NCI-H526 (cell line): ENCODE measurements at regions not wholly inside any gene's neighbourhood (a gene's known extent, or its start where the extent isn't known, plus 50 kb on each side); places are given as distances from the start of the nearest gene placed in this dataset.

ENCODE experiments used
- DNase-seq, 2 experiments: peaks; one replicate each; lab custom pipeline; 2025; lab: John Stamatoyannopoulos, UW

DNA sequence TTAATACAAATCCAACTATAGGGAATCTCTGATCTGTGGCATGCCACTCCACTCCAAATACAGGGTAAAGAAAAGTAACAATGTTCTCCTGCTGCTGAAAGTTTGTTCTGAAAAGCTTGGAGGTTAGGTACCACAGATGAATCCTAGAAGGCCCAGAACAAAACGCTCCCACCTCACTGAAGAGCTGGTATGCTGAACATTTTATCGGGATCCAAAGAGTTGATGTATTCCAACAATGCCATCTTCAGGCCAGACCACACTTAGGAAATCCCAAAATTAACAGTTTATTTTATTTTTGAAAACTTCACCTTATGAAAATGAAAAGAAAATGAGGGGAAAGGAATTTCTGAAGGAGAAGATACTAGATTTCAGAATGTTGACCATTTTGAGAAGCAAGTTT, 145.1 kb upstream of the CDH19 start:
- DNase-seq = peak; percentile 0 to 42

DNA sequence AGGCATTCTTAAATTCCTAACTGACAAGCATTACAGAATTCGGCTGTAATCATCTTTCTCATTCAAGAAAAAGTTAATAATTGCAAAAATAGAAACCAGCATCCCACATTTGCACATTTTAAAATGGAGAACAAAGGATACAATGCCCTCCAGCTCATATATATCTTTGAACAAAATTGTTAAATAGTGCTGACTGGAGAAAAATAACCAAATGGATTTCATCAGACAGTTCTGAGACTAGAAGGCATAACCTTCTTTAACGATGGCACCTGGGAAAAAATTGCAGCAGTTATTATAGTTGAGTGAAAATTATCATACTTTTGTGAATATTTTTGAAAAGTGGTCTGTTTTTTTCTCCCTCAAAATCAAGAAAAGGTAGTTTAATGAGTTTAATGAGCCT, 138.9 kb upstream of the CDH19 start:
- no peak for DNase-seq

DNA sequence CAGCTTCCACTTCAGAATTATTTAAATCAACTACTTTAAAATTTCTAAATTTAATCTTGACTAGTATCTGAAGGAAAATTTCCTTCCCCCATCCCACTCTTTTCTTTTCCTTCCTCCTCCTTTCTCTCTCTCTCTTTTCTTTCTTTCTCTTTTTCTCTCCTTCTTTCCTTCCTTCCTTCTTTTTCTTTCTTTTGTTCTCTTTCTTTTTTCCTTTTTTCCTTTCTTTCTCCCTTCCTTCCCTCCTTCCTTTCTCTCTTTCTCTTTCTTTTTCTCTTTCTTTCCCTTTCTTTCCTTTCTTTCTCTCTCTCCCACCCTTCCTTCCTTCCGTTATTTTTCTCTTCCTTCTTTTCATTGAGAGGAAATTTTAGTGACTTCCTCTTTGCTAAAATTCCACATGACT, 132.0 kb upstream of the CDH19 start:
- no peak for DNase-seq

DNA sequence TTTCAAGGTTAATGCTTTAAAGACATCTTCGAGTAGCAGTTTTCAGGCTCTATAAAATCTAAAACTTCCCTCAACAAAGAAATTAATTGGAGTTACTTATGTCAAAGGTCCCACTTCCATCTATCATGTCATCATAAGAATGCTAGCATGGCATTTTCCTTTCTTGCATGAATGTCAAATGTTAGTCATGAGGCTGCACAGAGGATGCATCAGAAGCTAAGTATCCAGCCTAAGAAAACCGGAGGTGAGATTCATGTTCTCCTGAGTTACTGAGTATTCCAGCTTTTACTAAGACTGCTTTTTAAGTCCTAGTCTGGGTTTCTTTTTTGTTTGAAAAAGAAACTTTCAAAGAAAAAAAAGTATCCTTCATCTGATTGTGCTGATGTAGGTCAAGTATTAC, 130.6 kb upstream of the CDH19 start:
- DNase-seq = no peak

DNA sequence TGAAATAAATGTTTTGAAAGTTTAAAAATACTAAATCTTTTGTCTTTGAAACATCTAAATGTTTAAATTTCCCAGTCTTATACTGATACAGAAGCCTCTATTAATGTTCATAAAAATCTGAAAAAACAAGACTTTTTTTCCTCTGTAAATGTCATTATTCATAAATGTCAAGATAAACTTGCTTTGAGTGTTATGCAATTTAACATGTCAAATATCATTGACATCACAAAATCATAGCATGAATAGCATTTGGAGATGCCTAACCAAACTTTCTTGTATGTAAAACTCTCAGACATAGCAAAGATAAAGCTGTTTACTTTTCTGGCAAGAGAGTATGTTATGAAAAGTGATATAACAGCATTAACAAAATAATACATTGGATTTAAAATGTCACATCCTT, 128.0 kb upstream of the CDH19 start:
- DNase-seq = no peak

DNA sequence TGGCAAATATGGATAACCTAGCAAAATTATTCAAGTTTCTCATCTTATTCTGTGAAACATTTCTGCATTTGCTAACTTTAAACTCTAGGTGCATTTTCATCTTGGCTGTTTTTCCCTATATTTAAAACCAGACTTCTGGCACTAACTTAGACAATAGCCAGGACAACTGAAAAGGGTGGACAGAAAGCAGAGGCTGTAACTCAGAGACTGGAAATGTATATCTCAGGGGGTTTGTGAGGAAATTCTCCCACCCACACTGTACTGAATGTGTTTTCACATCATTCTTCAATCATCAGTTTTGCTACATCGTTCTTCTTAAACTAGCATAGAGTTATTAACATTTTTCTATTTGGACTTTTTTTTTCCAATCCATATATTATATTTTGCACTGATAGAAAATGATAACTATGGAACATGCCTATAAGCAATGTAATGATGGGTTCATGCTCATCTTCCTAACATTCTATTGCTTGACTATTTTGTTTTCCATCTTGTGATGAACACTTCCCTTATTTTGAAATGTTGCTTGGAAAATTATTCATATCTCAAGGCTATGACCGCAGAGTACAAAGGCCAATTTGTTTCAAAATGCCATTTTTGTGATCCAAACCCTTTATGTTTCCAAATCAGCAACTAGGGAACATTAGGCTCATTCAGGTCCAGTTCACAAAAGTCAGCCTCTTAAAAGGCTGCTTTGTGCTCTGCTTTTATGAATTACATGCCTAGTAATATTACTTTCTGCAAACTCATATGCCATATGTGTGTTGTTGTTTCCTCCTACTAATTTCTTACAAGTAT, 125.8 kb upstream of the CDH19 start:
- DNase-seq = no peak

DNA sequence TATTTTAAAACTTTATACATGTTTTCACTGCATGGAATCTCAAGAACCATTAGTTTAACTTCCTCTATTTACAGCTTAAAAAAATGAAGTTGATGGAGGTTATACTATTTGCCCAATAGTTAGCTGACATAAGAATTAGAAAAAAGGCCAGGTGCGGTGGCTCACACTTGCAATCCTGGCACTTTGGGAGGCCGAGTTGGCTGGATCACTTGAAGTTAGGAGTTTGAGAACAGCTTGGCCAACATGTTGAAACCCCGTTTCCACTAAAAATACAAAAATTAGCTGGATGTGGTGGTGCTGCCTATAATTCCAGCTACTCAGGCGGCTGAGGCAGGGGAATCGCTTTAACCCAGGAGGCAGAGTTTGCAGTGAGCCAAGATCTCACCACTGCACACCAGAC, 125.1 kb upstream of the CDH19 start:
- no peak for DNase-seq

DNA sequence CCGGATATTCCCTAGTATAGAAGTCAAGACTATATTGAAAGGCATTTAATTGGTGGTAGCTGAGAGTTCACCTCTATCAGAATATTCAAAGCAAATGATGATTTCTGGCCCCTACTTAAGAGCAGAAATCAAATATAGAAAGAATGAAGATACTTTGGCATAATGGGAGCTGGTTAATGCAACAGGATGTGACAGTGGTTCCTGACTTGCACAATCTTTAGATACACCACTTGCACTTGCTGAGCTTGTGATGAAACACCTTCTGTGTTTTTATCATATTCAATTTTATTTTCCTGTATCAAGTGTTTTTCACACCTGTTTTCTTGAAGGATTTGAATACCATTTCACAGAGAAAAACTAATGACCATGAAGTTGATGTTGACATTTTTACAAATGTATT, 124.1 kb upstream of the CDH19 start:
- DNase-seq = no peak

DNA sequence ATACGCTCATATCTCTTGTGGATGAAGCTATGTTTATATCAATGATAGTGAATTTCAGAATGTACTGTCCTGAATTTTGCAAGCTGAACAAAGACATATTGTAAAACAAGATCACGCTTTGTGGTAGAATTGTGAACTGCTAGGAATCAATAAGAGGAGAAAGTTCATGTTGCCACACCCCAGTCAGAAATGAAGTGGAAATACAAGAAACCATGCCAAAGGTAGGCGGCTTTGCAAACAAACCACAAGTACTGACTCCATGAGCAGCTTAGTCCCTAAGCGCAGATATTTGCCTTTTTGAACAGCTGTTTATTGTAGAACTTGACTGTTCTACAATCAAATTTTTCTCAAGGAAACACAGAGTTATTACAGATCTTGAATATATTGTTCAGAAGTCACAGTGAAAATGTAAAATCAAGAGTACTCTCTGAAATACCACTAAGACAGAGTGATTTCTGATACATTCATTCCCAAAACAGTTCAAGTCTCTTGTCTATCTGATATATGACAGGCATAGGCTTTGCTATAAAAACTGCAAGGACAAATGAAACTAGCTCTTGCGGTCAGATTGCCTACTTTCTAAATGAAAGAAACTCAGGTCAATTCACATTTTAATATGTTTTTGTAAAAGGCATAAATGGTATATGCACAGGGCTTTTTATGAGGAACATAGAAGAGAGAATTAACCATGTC, 120.9 kb upstream of the CDH19 start:
- DNase-seq = peak in 1 of 2 experiments; percentile 6

DNA sequence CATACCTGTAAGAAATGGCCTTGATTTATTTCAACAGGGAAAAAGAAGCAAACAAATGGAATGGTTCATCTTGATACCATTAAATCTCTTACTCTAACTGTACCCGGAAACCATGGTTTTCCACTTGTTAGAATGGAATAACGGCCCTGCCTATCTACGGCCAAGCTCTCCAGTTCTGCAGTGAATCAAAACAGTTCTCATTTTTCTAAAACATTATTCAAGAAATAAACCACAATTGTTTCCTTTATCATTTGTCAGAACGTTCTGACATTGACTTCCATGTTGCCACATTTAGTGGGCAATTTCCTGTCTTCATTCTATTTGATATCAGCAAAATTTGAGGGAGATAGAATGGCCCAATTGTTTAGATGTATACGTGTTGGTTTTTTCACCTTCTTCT, 118.8 kb upstream of the CDH19 start:
- no peak for DNase-seq

DNA sequence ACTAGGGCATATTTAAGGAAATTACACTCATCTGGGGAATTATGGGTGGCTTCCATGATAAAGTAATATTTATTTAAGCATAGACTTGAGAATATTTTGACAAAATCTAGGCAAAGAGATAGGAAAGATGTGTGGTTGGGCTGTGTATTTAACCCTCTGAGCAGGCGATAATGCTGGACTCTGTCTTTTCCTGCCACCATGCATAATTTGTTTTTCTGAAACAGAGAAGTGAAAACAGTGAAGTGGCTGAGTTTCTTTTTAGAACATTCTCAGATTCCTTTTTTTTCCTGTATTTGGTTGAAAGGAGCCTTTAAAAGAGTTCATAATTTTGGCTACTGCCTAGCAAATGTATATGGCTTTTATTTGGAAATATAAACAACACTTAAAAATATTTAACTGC, 104.8 kb upstream of the CDH19 start:
- no peak for DNase-seq

DNA sequence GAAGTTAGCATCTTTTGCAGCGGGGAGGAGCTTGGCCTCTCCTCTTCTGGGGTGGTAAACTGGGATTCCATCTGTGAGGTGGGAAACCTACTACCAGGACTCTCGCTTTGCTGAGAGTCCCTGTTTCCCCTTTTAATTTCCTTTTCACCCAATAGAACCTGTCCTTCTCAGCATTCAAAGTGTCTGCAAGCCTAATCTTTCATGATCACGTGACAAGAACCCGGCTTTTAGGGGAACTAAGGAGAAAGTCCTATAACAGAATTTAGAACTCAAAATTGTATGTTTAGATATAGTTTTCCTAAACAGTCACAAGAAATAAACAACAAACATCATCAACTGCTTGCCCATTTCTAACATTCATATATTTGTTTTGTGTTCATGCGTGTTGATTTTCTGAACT, 103.6 kb upstream of the CDH19 start:
- DNase-seq = no peak

DNA sequence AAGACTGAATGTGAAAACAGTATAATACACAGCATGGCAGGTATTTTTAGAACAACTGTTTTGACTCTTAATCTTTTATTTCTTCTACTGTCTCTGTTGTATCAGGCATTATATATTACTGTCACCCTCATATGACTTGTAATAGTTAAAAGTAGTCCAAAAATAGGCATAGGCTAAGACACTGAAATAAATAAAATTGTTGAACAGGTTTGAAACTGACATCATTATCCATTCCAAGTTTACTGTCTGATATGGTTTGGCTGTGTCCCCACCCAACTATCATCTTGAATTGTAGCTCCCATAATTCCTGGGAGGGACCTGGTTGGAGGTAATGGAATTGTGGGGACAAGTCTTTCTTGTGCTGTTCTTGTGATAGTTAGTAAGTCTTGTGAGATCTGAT, 91.4 kb upstream of the CDH19 start:
- DNase-seq = no peak

DNA sequence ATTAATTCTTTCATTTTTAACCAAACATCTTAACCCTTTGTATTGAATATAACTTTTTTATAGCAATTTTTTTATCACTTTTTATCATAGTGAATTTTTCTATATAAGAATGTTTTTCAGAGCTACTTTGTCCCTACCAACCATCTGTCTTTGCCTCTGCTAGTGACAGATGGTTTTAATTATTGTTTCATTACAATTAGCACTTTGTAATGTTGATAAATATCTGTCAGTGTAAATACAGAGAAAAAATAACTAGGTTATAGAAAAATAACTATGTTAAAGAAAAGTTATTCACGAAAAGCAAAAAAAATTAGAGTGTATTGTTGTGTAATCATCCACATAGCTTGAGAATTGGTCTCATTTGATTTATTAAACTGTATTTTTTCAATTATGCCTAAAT, 91.0 kb upstream of the CDH19 start:
- DNase-seq = no peak

DNA sequence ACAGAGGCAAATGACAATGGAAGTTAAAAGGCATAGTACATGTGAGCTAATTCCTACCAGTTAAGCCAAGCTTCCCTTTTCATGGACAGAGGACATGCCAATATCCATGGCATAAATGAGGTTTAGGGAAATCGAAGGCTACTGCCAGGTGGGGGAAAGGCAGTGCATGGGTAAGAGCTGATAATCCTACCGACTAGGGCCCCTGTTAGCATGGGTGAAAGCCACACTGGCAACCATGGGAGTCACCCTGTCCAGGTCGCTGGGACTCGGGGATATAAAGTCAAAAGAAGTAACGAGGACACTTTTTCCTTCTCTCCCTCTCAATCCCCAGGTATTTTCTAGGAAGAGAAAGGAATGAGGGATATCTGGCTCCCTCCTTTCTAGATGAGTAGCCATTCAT, 83.7 kb upstream of the CDH19 start:
- DNase-seq = no peak

DNA sequence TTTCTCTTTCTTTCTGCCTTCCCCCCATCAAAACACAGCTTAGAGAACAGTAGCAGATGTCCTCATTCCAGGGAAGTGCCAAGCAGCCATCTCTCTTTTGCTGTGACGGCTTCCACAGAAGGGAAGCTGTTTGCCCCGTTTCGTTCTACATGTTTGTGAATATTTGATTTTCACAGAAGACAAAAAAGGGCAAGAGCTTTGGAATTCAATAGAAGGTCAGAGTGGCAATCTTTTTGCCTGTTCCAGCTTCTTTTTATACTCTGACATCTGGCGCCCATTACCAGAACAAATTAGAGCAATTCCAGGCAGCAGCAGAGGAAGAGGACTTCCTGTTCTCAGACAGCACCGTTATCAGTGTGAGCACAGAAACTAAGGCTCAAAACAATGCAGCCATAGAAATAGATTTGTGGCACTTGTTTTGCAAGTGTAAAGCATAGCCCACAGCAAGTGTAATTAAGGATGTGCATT, 79.0 kb upstream of the CDH19 start:
- no peak for DNase-seq

DNA sequence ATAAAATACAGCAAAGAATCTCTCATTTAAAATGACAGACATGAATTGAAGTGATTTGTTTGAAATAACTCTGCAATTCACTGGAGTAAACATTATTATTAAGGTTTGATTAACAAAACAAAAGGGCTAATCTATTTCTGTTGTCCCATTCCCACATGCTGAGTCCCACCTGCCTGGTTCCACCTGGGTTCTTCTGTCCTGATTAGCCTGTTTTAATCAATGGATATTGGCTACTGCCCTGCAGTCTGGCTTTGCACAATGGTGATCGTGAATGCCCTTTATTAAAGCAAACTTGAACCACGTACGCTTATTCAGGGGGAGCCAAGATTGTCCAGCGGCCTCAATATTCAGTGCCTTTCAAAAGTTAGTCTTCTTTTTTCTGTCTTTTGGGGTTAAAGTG, 72.8 kb upstream of the CDH19 start:
- no peak for DNase-seq

DNA sequence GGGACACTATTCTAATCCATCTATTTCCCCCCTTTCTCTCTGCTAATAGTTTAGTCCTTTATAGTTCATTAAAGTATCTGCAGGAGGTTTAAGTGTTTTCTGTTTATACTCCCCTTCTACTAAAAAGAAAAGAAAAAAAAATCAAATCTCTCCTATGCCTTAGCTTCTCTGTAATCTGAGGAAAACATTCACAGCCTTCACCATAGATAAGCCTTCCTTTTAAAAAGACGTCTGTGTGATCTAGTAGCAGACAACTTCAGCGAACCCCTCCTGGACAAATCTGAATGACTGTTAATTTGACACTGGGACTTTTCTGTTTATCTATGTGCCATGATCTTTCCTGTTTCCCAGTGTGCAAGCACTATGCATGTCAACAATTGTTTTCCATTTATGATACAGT, 70.4 kb upstream of the CDH19 start:
- DNase-seq = no peak

DNA sequence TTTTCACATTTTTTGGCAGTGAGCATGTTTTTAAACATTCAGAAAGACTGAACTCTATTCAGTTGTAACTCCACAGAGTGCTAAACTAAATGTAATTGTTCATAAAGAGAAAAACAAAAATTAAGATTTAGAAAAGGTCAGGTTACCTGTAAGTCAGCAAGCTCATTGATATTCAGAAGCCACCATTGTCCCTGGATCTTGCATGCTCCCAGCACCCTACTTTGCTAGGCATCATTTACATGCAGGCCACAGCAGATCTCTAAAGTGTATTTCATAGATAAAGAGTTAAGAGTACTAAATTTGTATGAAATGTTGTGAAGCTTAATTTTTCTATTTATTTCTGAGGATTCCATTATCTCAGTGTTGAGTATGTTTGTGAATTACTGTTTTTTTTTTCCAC, 64.8 kb upstream of the CDH19 start:
- DNase-seq = no peak

DNA sequence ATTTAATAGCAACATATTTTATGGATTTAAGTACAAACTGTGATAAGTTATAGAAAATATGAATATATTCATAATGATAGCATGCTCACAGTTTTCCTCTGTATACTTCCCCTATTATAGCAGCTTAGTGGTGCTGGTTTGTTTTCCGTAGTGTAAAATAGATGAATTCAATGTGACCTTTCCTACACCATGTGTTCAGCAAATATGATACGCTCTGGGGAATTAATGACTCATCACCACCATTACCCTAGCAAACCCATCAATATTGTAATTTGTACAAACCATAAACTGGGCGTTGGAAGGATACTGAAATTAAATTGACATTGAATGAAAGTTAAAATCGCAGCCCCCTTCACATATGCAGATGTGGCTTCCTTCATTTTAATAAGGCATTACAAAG, 58.7 kb upstream of the CDH19 start:
- no peak for DNase-seq

DNA sequence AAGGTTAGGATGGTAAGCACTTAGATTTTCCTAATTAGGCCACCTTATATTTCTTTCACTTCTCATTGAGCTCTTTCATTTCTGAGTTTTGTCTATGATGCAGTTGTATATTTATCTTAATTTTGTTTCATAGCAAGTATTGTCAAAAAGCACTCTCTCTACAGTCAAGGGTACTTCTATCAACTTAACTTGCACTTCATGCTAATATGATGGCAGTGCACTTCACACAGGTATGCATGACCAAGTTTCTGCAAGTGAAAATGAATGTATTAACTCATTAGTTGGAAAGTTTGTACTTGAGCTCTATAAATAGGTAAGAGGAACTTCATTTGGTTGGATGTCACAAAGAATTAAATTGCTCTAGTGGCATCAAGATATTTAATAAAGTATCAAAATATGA, 51.5 kb upstream of the CDH19 start:
- DNase-seq = no peak
